ENCODE measurements at regions not wholly inside any gene's neighbourhood (a gene's known extent, or its start where the extent isn't known, plus 50 kb on each side); places are given as distances from the start of the nearest gene placed in this dataset.
"Not testable (repeated sequence)": the region's sequence is repeated elsewhere in the genome, so short reads cannot be mapped to it uniquely, and the experiment has no call there.

- DNase-seq (ENCODE audit: low spot score), result no peak
Observed at GRCh38 chr14:81751198-81751597, 217.5 kb upstream of the SEL1L start.

- no peak for DNase-seq (ENCODE audit: low spot score)
Observed at GRCh38 chr14:81759541-81759940, 225.9 kb upstream of the SEL1L start.

DNA sequence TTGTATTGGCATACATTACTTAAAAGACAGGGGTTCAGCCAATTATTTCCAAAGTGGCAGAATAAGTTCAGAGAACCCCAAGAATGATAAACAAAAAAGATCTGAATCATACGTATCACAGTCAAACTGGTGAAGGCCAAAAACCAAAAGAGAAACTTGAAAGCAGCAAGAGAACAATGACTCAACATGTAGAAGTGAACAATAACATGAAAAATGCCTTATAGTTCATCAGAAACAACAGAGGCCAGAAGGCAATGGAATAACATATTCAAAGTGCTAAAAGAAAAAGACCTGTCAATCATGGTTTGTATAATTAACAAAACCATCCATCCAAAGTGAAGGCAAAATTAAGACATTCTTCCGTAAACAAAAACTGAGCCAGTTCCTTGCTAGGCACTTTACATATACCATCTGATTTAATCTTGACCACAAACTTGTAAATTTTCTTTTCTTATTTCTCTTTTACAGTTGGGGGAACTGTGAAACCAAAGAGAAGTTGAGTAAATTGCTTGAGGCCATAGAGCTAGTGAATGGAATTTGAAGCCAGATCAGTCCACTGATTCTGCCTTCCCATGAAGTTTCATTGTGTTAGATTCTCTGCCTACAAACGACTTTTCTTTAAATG, 232.1 kb upstream of the SEL1L start:
- DNase-seq (ENCODE audit: low spot score), result no peak

DNA sequence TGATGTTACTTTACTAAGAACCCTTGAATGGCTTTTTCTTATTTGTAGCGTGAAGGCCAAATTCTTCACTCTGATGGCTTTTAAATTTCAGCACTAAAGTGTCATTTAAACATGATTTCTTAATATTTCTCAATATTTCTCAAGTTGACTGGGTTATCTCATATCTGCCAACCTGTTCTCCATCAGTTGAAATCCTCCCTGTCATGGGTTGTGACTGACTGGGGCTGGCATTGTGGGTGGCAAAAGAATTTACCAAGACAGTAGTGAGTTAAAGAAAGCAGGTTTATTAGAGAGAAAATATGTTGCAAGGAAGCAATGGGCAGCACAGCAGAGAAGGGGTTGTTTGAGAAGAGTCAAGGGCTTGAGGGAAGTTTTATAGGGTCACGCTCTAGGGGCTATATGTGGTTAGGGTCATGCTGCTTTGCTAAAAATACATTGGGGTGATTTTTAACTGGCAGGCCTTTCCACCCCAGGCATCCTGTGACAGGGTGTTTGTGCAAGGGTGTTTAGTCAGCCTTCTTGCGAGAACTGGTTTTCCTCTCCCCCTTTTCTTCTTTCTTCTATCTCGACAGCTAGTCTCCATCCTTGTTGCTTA, 232.8 kb upstream of the SEL1L start:
- DNase-seq (ENCODE audit: low spot score), result no peak

GRCh38 chr14:81767266-81767995, 233.8 kb upstream of the SEL1L start:
- DNase-seq (ENCODE audit: low spot score), result no peak

DNA sequence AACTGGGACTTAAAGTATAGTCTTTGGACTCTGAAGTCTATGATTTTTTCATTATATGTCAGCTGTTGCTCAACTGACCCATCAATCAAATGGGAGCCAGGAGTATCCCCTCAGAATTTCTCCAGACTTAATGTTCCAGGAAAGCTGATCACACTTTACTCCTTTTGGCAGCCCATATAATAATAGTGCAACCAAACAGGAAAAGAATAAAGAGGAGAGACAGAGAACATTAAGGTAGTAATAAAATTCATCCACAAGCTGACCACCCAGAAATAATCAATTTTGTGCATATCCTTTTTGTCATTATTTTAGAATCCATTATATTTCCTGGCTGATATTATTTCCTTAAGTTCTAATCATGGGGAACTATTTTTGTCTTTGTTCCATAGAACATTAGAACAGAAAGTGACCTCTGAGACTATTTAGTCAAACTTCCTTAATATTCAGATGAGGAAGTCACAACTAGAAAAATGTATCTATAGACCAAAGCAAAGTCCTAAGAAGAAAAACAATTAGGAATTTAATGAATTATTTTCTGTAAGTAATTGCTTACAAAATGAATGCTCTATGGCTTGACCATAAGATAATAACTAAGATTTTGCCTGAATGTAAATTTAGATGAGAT, 238.1 kb upstream of the SEL1L start:
- no peak for DNase-seq (ENCODE audit: low spot score)

DNA sequence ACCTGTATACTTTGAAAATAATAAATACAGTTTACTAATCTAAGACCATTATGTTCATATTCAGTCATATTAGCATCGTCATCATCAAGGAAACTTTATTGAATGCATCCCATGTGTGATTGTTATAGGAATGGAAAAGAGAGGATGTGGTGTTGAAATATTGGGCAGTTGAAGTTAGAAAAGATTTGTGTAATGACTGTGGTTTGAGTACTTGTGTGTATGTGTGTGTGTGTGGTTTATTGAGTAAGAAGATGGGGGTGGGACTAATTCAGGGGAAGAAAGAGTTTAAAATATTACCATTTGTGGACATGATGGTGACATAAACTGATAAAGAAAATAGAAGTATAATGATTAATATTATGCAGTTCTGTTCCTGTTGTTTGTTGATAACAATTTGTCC, 238.7 kb upstream of the SEL1L start:
- no peak for DNase-seq (ENCODE audit: low spot score)

DNA sequence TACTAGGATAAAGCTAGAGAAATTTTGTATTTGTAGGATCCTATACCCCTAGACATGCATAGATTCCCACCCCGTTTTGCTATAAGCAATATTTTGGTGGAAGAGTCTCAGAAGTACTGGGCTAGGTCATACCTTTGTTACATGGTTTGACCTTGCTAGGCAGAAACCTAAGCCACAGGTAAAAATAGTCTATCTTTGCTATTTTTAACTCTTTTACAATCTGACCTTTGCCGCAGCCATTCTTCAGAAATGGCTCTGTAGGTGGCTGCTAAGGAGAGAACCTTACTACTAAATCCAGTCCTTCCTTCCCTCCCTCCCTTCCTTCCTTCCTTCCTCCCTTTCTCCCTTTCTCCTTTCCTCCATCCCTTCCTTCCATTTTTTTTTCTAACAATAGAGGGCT, 242.9 kb upstream of the SEL1L start:
- DNase-seq (ENCODE audit: low spot score), result no peak

DNA sequence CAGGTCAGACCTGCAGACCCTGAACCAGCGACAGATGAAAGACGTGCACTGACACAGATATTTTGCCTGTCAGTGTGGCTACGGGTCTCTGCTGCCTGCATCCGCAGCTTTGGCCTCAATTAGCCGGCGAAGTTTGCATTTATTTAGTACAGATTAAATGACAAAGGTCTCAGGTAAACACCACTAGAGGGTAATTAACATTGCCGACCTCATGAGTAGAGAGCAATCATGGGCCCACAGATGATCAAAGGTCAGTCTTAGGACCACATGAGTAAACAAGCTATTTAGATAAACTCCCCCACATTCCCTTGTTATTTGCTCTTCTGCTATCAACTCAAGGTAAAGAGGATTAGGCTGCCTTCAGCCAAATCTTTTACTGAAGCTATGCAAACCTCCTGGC, 248.1 kb upstream of the SEL1L start:
- not testable (repeated sequence) for DNase-seq (ENCODE audit: low spot score)

- DNase-seq (ENCODE audit: low spot score), result no peak
Observed at GRCh38 chr14:81784084-81784483, 250.4 kb upstream of the SEL1L start.

DNA sequence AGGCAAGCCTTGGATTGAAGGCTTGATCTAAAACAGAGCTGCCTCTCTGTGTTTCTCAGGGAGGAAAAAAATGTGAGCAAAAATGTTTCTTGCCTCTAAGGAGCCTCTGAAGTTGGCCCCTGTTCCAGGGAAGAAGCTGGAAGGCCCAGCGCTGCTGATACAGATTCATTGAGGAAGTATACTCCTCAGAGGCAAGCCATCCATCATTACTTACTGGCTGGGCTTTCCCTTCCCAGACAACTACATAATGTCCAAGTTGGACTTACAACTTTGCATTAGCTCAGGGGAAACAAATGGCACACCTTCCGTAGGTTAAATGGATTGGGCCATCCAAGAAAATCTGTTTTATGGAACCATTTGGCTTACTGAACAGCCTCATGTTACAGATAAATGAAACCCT, 263.7 kb upstream of the SEL1L start:
- no peak for DNase-seq (ENCODE audit: low spot score)

DNA sequence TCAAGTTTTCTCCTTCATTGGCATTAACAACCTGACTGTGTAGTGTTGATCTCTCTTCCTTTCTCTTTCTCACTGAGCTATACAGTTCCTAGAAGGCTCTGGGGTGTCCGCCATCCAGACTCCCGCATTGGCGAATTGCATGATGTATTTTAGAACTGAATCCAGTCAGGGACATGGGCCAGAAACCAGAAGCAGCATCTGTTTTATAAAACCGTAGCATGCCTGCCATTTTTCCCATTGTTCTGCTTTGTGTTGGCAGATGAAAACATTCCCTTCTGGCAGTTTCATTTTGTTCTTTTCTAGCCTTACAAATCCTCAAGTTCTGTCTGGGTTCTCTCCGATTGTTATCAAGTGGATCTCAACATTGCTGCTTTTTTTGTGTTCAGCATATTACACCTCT, 268.3 kb upstream of the SEL1L start:
- DNase-seq (ENCODE audit: low spot score), result no peak

DNA sequence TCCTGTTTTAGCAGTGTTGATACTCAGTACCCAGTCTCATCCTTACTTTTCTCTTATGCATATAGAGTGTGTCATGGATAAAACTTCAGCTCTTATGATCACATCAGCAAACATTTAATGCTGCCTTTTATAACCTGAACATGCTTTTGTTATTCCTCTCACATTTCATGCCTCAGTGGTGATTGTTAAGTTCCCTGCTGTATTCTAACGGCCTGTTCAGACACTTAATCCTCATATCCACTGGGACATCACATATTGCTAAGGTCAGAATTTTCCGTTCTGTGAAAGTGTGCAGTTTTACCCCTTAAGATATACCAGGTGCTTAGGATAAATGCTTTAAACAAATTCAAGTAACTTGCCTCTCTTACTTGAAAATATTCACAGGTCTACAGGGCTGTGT, 268.7 kb upstream of the SEL1L start:
- no peak for DNase-seq (ENCODE audit: low spot score)

DNA sequence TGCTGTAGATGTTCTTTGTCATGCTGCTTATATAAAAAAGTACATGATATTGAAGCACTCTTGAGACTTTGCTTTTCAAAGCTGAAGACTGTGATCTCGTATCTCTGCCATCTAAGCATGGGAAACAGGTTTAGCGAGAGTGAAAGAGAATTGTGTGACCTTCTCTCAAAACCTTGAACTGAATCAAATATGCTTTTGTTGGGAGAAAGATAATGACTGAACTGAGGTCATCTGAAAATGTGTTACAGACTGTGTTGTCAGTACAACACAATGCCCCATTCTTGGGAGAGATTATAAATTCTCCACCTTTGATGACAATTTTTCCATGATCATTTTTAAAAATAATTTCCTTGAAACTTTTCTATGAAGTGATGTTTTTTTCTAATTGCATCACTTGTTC, 272.1 kb upstream of the SEL1L start:
- no peak for DNase-seq (ENCODE audit: low spot score)

DNA sequence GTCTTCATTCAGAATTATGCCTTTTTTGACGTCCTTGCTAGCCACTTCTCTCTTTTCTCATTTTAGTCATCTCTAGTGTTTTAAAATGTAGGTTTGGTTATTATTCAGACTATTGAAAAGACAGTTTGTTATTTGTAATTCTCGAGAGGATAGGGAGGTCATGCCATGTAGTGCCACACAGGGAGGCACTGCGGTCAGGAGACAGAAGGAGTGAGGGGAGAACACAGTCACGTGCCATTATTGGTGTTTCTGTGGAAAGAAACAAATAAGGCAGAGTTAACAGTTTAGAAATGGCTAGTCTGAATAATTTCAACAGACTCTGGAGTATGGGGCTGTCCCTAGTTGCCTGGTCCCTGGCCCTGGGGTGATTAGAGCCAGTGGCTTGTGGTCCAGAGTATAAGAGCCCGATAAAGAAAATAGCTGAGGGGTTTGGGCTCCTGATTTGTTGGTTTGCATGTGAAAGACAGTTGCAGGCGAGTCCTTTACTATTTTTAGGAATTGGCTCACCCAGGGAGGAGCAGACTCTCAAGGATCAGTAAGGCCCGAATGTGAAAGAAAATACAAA, 278.1 kb upstream of the SEL1L start:
- DNase-seq (ENCODE audit: low spot score), result no peak

- DNase-seq (ENCODE audit: low spot score), result no peak
Observed at GRCh38 chr14:81818271-81818670, 284.6 kb upstream of the SEL1L start.

GRCh38 chr14:81819344-81819743, 285.7 kb upstream of the SEL1L start:
- DNase-seq (ENCODE audit: low spot score), result no peak

- DNase-seq (ENCODE audit: low spot score), result no peak
Observed at GRCh38 chr14:81819910-81820309, 286.3 kb upstream of the SEL1L start.

- DNase-seq (ENCODE audit: low spot score), result no peak
Observed at GRCh38 chr14:81826081-81826480, 292.4 kb upstream of the SEL1L start.

DNA sequence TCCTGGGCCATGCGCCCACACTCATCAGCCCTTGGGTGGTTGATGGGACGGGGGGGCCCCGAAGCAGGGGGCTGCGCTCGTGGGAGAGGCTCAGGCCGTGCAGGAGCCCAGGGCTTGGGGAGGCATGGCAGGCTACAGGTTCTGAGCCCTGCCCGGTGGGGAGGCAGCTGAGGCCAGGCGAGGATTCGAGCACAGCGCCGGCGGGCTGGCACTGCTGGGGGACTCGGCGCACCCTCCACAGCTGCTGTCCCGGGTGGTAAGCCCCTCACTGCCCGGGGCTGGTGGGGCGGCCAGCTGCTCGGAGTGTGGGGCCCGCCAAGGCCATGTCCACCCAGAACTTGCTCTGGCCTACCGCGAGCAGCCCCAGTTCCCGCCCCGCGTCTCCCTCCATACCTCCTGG, 295.8 kb upstream of the SEL1L start:
- no peak for DNase-seq (ENCODE audit: low spot score)

GRCh38 chr14:81831128-81831820, 297.6 kb upstream of the SEL1L start:
- no peak for DNase-seq (ENCODE audit: low spot score)

DNA sequence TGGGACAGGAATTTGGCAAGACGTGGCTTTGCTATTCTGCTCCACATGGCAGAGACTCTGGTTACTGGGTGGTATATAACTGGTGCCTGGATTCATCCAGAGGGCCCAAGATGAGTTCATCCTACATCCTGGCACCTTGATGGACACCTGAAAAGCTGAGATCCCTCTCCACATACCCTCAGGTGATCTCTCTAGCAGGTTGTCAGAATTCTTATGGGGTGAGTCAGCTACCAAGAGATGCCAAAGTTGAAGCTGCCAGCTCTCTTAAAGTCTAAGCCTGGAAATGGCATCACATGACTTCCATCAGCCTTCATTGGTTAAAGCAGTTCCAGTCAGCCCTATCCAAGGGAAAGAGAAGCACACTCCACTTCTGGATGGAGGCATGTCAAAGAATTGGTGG, 300.7 kb upstream of the SEL1L start:
- no peak for DNase-seq (ENCODE audit: low spot score)
